DOHH2 (cell line): ENCODE measurements at regions not wholly inside any gene's neighbourhood (a gene's known extent, or its start where the extent isn't known, plus 50 kb on each side); places are given as distances from the start of the nearest gene placed in this dataset.

Experiments
- CTCF ChIP-seq: fragments of 200-600 bp; sonication (generic); IDR thresholded peaks from one replicate; pipeline ENCODE4 v1.5.1; 2014; ENCODE audit warnings: antibody characterized with exemption, mild to moderate bottlenecking, low read depth, low read length; ENCODE audit not compliant: poor library complexity, severe bottlenecking
- EZH2phosphoT487 ChIP-seq: fragments of 200-600 bp; sonication (generic); IDR thresholded peaks from 2 replicates; pipeline ENCODE4 v1.6.1; 2017; ENCODE audit warnings: borderline replicate concordance, mild to moderate bottlenecking, antibody characterized with exemption, low read length, moderate library complexity, mixed read lengths

DNA sequence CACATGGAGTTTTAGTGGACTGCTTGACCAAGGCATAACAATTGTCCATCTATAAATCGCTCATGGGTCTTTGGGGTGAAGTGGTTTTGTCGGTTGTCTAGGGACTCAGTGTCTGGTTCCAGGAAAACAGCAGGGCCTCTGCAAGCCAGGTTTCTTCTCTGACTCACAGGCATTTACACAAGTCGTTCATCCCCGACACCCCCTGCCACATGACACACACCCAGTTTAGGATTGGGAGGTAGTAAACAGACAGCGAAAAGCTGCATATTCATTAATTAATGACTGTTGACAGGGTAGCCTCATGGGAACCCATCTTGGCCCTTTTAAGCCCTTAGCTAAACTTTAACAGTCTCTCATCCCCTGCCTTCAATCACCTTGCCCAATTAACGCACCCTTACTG lies 194.8 kb upstream of the ACVR2A start:
- TF ChIP-seq CTCF (no peak), EZH2phosphoT487 (no peak)
